ENCODE measurements at regions not wholly inside any gene's neighbourhood (a gene's known extent, or its start where the extent isn't known, plus 50 kb on each side); places are given as distances from the start of the nearest gene placed in this dataset.

- POLR2A ChIA-PET: no interaction called here
- peaks cover 14% of the 10 kb centered on the region for H3K9me3 Mint-ChIP-seq
- Histone ChIP-seq H3K27me3 (ENCODE audit: control insufficient read depth in 1 of 2, insufficient read depth in 2 of 2, low read length in 2 of 2) (no peaks in the 10 kb centered on the region), H3K9me3 (ENCODE audit: control insufficient read depth in 1 of 2, insufficient read depth in 1 of 2, low read length in 2 of 2) (no peaks in the 10 kb centered on the region), H3K36me3 (ENCODE audit: insufficient read depth, low read length) (no peaks in the 10 kb centered on the region), H3K4me3 (ENCODE audit: low read length) (no peak overlapping the region), H3K27ac (ENCODE audit: low read depth in 1 of 2, low read length in 2 of 2) (no peak overlapping the region), H3K4me1 (ENCODE audit: insufficient read depth, low read length) (no peaks in the 10 kb centered on the region)
- no peak for ATAC-seq (ENCODE audit: poor library complexity)
- no peak overlapping the region for H3K4me3 Mint-ChIP-seq
- TF ChIP-seq, protein P1, sequence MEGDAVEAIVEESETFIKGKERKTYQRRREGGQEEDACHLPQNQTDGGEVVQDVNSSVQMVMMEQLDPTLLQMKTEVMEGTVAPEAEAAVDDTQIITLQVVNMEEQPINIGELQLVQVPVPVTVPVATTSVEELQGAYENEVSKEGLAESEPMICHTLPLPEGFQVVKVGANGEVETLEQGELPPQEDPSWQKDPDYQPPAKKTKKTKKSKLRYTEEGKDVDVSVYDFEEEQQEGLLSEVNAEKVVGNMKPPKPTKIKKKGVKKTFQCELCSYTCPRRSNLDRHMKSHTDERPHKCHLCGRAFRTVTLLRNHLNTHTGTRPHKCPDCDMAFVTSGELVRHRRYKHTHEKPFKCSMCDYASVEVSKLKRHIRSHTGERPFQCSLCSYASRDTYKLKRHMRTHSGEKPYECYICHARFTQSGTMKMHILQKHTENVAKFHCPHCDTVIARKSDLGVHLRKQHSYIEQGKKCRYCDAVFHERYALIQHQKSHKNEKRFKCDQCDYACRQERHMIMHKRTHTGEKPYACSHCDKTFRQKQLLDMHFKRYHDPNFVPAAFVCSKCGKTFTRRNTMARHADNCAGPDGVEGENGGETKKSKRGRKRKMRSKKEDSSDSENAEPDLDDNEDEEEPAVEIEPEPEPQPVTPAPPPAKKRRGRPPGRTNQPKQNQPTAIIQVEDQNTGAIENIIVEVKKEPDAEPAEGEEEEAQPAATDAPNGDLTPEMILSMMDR (IDR thresholded peaks at IDR 0.05): no peak
- intact Hi-C loops (cut with DNase I, micrococcal nuclease): no loop called here
- no peak overlapping the region for H3K27ac Mint-ChIP-seq
- H3K27me3 Mint-ChIP-seq: no peaks in the 10 kb centered on the region
- H3K36me3 Mint-ChIP-seq (ENCODE audit: low read depth): no peaks in the 10 kb centered on the region
- no peaks in the 10 kb centered on the region for H3K4me1 Mint-ChIP-seq (ENCODE audit: low read depth)
- DNase-seq: no peak
- CTCF ChIA-PET: no interaction called here
Measured at GRCh38 chr16:64742455-64743223, 379.2 kb downstream of the CDH11 start.

- TF ChIP-seq, protein P1 (IDR thresholded peaks at IDR 0.05): no peak
- intact Hi-C loops (cut with DNase I, micrococcal nuclease): no loop called here
- DNase-seq (no peak), ATAC-seq (ENCODE audit: poor library complexity) (no peak)
- Mint-ChIP-seq H3K36me3 (ENCODE audit: low read depth) (no peaks in the 10 kb centered on the region), H3K27me3 (no peaks in the 10 kb centered on the region), H3K4me3 (no peak overlapping the region), H3K9me3 (peaks cover 16% of the 10 kb centered on the region), H3K27ac (no peak overlapping the region), H3K4me1 (ENCODE audit: low read depth) (no peaks in the 10 kb centered on the region)
- no peaks in the 10 kb centered on the region for H3K27me3 ChIP-seq (ENCODE audit: control insufficient read depth in 1 of 2, insufficient read depth in 2 of 2, low read length in 2 of 2)
- ChIA-PET POLR2A (no interaction called here), CTCF (no interaction called here)
- H3K36me3 ChIP-seq (ENCODE audit: insufficient read depth, low read length): no peaks in the 10 kb centered on the region
- no peaks in the 10 kb centered on the region for H3K9me3 ChIP-seq (ENCODE audit: control insufficient read depth in 1 of 2, insufficient read depth in 1 of 2, low read length in 2 of 2)
- no peaks in the 10 kb centered on the region for H3K4me1 ChIP-seq (ENCODE audit: insufficient read depth, low read length)
- no peak overlapping the region for H3K4me3 ChIP-seq (ENCODE audit: low read length)
- H3K27ac ChIP-seq (ENCODE audit: low read depth in 1 of 2, low read length in 2 of 2): no peak overlapping the region
Measured at GRCh38 chr16:64740261-64740660, 381.6 kb downstream of the CDH11 start.

GRCh38 chr16:64738321-64738960, 383.4 kb downstream of the CDH11 start:
- H3K4me3 Mint-ChIP-seq: no peak overlapping the region
- Histone ChIP-seq H3K27me3 (ENCODE audit: control insufficient read depth in 1 of 2, insufficient read depth in 2 of 2, low read length in 2 of 2) (no peaks in the 10 kb centered on the region), H3K4me1 (ENCODE audit: insufficient read depth, low read length) (no peaks in the 10 kb centered on the region), H3K9me3 (ENCODE audit: control insufficient read depth in 1 of 2, insufficient read depth in 1 of 2, low read length in 2 of 2) (no peaks in the 10 kb centered on the region), H3K36me3 (ENCODE audit: insufficient read depth, low read length) (no peaks in the 10 kb centered on the region), H3K27ac (ENCODE audit: low read depth in 1 of 2, low read length in 2 of 2) (no peak overlapping the region), H3K4me3 (ENCODE audit: low read length) (no peak overlapping the region)
- no peaks in the 10 kb centered on the region for H3K4me1 Mint-ChIP-seq (ENCODE audit: low read depth)
- DNase-seq (no peak), ATAC-seq (ENCODE audit: poor library complexity) (no peak)
- intact Hi-C loops (cut with DNase I, micrococcal nuclease): no loop called here
- H3K36me3 Mint-ChIP-seq (ENCODE audit: low read depth): no peaks in the 10 kb centered on the region
- no peaks in the 10 kb centered on the region for H3K27me3 Mint-ChIP-seq
- H3K9me3 Mint-ChIP-seq: peaks cover 9% of the 10 kb centered on the region
- no peak overlapping the region for H3K27ac Mint-ChIP-seq
- TF ChIP-seq, protein P1 (IDR thresholded peaks at IDR 0.05): no peak
- ChIA-PET POLR2A (no interaction called here), CTCF (no interaction called here)

All from CD4-positive, alpha-beta T cell (primary cell).